Transverse colon (tissue), 4 donors: ENCODE measurements at regions not wholly inside any gene's neighbourhood (a gene's known extent, or its start where the extent isn't known, plus 50 kb on each side); places are given as distances from the start of the nearest gene placed in this dataset.

Experiments used
- DNase-seq: peaks from one replicate; pipeline ENCODE4 v3.0.0-alpha.2; 2019
- H3K27ac ChIP-seq, 4 donors: fragments of 200-600 bp; sonication (generic); 2 replicates each; pipeline ENCODE4 v1.5.1; 2016 to 2018; ENCODE audit warnings: inconsistent platforms in 4 of 4
- H3K27me3 ChIP-seq: fragments of 200-600 bp; sonication (generic); 2 replicates; pipeline ENCODE4 v1.5.1; 2017; ENCODE audit warnings: inconsistent platforms
- H3K36me3 ChIP-seq, 4 donors: fragments of 200-600 bp; sonication (generic); 2 replicates each; pipeline ENCODE4 v1.5.1; 2017 to 2019; ENCODE audit warnings: inconsistent platforms in 4 of 4
- H3K4me1 ChIP-seq, 4 donors: fragments of 200-600 bp; sonication (generic); 2 replicates each; pipeline ENCODE4 v1.5.1; 2017 to 2020; ENCODE audit warnings: inconsistent platforms in 4 of 4
- H3K4me3 ChIP-seq, 4 donors: fragments of 200-600 bp; sonication (generic); 1 replicate in 1 of 4; 2 replicates in 3 of 4; pipeline versions ENCODE4 v1.5.1 to v1.6.1; 2017 to 2019; ENCODE audit warnings: inconsistent platforms in 4 of 4
- H3K9me3 ChIP-seq, 2 donors: fragments of 200-600 bp; sonication (generic); 2 replicates each; pipeline ENCODE4 v1.5.1; 2017 to 2019; ENCODE audit warnings: inconsistent platforms in 2 of 2
- EP300 ChIP-seq: sonication (generic); formaldehyde crosslinking; IDR thresholded peaks from one replicate; pipeline ENCODE4 v1.6.1; 2017; ENCODE audit warnings: antibody characterized with exemption, low read depth
- POLR2A ChIP-seq: fragments of 450-650 bp; IDR thresholded peaks from one replicate; pipeline ENCODE4 v1.6.1; 2016; ENCODE audit warnings: antibody characterized with exemption, mild to moderate bottlenecking, moderate library complexity
- POLR2AphosphoS5 ChIP-seq, 3 donors: sonication (generic); formaldehyde crosslinking; IDR thresholded peaks; one replicate each; pipeline ENCODE4 v1.6.1; 2016; ENCODE audit warnings: antibody characterized with exemption in 3 of 3
- WGBS, 2 donors: methylation state at CpG; one replicate each; pipeline ENCODE4 v1.1.5; 2018; ENCODE audit warnings: low coverage in 1 of 2; 5-methylcytosine and 5-hydroxymethylcytosine counted together
- in situ Hi-C, 4 donors: fragments of 200-750 bp; cut with MboI; loops; one replicate each; pipeline versions ENCODE4 v1.15.0 to v1.15.1; 2017; ENCODE audit warnings: low sequenced_read_pairs in 3 of 4, low pct_ligation_motif_present in 1 of 4, low pct_unique_long_range_greater_than_20kb in 1 of 4
- intact Hi-C: fragments of 100-400 bp; cut with DNase I; formaldehyde crosslinking; loops from one replicate; pipeline ENCODE4 v1.15.1; 2023; ENCODE audit warnings: low total_unique reads
- TF ChIP-seq, protein P1 (sequence below), 5 experiments: fragments of 200-600 bp in 3 of 5; fragments of 450-650 bp in 2 of 5; sonication (generic) in 3 of 5; IDR thresholded peaks; 1 replicate in 2 of 5; 2 replicates in 3 of 5; pipeline ENCODE4 v1.5.1; 2016 to 2017; ENCODE audit warnings: antibody characterized with exemption in 5 of 5, inconsistent platforms in 3 of 5, mild to moderate bottlenecking in 2 of 5, moderate library complexity in 1 of 5

DNA sequence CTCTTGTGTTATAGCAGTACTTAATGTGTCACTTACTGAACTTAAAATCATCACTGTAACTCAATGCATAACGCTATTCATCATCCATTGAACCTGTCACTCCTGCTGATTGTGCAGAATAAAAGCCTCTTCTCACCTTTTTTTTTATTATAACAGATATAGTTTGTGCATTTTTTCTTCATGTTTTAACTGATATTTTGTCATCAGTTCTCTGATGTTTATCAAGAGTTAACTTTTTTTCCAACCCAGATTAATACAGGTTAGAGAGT lies 100.4 kb downstream of the SLIT2 start:
- no peaks in the 10 kb centered on the region for H3K36me3 ChIP-seq
- intact Hi-C loops (no loop called here), in situ Hi-C loops (no loop called here)
- TF ChIP-seq, protein P1, sequence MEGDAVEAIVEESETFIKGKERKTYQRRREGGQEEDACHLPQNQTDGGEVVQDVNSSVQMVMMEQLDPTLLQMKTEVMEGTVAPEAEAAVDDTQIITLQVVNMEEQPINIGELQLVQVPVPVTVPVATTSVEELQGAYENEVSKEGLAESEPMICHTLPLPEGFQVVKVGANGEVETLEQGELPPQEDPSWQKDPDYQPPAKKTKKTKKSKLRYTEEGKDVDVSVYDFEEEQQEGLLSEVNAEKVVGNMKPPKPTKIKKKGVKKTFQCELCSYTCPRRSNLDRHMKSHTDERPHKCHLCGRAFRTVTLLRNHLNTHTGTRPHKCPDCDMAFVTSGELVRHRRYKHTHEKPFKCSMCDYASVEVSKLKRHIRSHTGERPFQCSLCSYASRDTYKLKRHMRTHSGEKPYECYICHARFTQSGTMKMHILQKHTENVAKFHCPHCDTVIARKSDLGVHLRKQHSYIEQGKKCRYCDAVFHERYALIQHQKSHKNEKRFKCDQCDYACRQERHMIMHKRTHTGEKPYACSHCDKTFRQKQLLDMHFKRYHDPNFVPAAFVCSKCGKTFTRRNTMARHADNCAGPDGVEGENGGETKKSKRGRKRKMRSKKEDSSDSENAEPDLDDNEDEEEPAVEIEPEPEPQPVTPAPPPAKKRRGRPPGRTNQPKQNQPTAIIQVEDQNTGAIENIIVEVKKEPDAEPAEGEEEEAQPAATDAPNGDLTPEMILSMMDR (IDR thresholded peaks at IDR 0.05), result no peak
- TF ChIP-seq EP300 (no peak), POLR2AphosphoS5 (IDR thresholded peaks at IDR 0.05) (no peak), POLR2A (no peak)
- 62 to 72% methylated on average over 1 of the region's 1 CpG for WGBS, 2 donors
- H3K27me3 ChIP-seq, result no peaks in the 10 kb centered on the region
- no peak overlapping the region for H3K27ac ChIP-seq
- H3K4me1 ChIP-seq, result no peaks in the 10 kb centered on the region
- no peaks in the 10 kb centered on the region for H3K9me3 ChIP-seq
- H3K4me3 ChIP-seq, result no peak overlapping the region
- DNase-seq, result no peak

DNA sequence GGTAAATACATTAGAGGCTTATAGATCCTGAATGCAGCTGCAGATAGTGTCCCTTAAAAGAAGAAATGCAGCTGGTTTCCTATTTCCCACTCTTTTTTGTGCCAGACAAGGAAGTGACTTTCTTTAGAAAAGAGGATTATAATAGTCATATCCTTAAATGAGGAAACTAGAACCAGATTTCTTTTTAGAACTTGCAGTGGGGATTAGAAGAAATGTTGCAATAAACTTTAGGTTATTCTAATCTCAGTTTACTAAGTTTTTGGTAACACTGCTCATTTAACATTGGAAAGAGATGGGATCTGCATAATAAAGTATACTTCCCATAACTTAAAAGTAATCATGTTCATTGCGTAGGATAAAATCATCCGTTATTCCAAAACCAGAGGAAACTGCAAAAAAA lies 101.9 kb downstream of the SLIT2 start:
- no peaks in the 10 kb centered on the region for H3K27me3 ChIP-seq
- WGBS, 2 donors, result 89 to 90% methylated on average over 2 of the region's 2 CpGs
- H3K4me1 ChIP-seq, result no peaks in the 10 kb centered on the region
- no peaks in the 10 kb centered on the region for H3K36me3 ChIP-seq
- no peak overlapping the region for H3K27ac ChIP-seq
- no peak overlapping the region for H3K4me3 ChIP-seq
- H3K9me3 ChIP-seq, result no peaks in the 10 kb centered on the region
- in situ Hi-C loops, result no loop called here
- intact Hi-C loops, result no loop called here
- DNase-seq, result no peak
- TF ChIP-seq EP300, result no peak

DNA sequence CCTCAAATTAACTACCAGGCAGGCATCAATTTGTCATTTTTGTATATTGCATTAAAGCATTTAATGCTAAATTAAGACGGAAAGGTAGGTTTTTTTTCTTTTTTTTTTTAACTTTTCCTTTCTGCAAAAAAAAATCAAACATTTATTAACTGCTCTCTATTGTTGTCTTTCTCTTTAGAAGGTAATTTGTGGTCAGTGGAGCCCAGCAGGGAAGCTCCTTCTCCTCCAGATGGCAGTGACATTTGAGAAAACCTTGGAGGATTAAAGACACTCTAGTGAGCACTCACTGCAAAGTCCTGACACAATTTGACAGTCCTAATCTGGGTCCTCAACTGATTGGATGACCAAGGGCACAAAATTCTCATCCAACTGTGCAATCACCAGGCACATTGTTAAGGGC lies 102.4 kb downstream of the SLIT2 start:
- WGBS, 2 donors, result 62 to 67% methylated on average over 1 of the region's 1 CpG
- no peak for DNase-seq
- intact Hi-C loops, result no loop called here

DNA sequence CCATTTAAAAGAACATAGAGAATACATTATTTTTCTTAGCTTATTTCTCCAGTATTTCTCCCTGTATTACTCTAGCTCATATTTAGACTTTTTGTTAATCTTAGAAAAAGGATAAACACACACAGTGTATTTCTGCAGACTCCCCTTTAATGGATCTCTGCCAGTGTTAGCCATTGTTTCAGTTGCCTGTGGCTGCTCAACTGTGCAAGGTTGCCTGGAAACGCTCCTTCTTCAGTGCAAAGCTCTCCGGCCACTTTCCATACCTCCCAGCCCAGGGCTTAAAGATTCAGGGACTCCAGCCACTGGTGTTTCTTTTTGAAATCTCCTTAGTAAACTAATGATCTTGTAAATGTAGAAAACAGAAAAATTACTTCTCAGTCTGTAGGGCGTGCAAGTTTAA lies 104.9 kb downstream of the SLIT2 start:
- no peak for DNase-seq
- 46 to 52% methylated on average over 3 of the region's 3 CpGs for WGBS, 2 donors
- Histone ChIP-seq H3K4me1 (no peaks in the 10 kb centered on the region), H3K27me3 (no peaks in the 10 kb centered on the region), H3K9me3 (no peaks in the 10 kb centered on the region), H3K36me3 (no peaks in the 10 kb centered on the region), H3K4me3 (no peak overlapping the region), H3K27ac (no peak overlapping the region)
- in situ Hi-C loops (no loop called here), intact Hi-C loops (no loop called here)
- TF ChIP-seq, protein P1 (IDR thresholded peaks at IDR 0.05), result no peak
- TF ChIP-seq POLR2AphosphoS5 (IDR thresholded peaks at IDR 0.05), result no peak
- TF ChIP-seq POLR2A, result no peak
- TF ChIP-seq EP300, result no peak

More for the DNA sequence above, 102.4 kb downstream of the SLIT2 start:
- TF ChIP-seq POLR2AphosphoS5 (IDR thresholded peaks at IDR 0.05) (no peak), EP300 (no peak), POLR2A (no peak)
- TF ChIP-seq, protein P1 (IDR thresholded peaks at IDR 0.05), result no peak
- no peaks in the 10 kb centered on the region for H3K36me3 ChIP-seq
- H3K9me3 ChIP-seq, result no peaks in the 10 kb centered on the region
- no peak overlapping the region for H3K4me3 ChIP-seq
- in situ Hi-C loops, result no loop called here
- H3K27ac ChIP-seq, result no peak overlapping the region
- no peaks in the 10 kb centered on the region for H3K4me1 ChIP-seq
- no peaks in the 10 kb centered on the region for H3K27me3 ChIP-seq

DNA sequence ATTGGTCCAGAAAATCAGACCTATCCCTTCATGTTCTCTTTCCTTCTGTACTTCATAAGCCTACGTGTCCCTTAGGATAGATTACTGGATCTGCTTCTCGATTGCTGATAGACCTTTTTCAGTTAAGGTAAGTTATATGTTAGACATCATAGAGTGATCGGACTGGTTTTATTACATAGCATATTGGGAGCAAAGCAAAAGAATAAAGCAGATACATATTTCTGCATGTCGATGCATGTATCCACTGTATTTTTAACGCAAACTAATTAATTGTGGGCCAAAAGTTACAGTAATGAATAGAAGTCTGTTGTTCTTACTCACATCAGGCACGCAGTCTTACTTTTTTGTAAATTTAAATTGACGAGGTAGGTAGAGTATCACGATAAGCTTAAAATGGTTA lies 106.4 kb downstream of the SLIT2 start:
- no peak overlapping the region for H3K27ac ChIP-seq
- in situ Hi-C loops, result no loop called here
- DNase-seq, result no peak
- TF ChIP-seq POLR2AphosphoS5 (IDR thresholded peaks at IDR 0.05) (no peak), EP300 (no peak), POLR2A (no peak)
- TF ChIP-seq, protein P1 (IDR thresholded peaks at IDR 0.05), result no peak
- H3K4me3 ChIP-seq, result no peak overlapping the region
- H3K36me3 ChIP-seq, result no peaks in the 10 kb centered on the region
- H3K27me3 ChIP-seq, result no peaks in the 10 kb centered on the region
- H3K9me3 ChIP-seq, result no peaks in the 10 kb centered on the region
- 91 to 95% methylated on average over 8 of the region's 8 CpGs for WGBS, 2 donors
- intact Hi-C loops, result no loop called here
- no peaks in the 10 kb centered on the region for H3K4me1 ChIP-seq
